ENCODE measurements at regions not wholly inside any gene's neighbourhood (a gene's known extent, or its start where the extent isn't known, plus 50 kb on each side); places are given as distances from the start of the nearest gene placed in this dataset.

GRCh38 chr12:93043192-93043876, 114.2 kb upstream of the EEA1 start:
- DNase-seq (ENCODE audit: low read depth): no peak

DNA sequence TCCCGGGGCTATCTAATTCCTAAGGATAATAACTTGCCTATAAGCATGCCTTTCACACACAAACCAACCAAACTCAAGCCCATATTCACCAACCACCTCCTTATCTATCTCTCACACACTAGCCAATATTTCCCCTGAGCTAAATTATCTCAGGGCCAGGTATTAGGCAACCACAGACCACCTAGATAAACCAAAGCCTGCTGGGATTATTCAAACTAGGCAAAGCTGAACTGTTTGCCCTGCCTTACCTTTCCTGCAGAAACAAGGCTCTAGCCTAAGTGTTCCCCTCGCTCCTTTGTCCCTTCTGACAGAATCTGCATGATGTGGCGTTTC, 114.7 kb upstream of the EEA1 start:
- DNase-seq (ENCODE audit: low read depth): no peak

DNA sequence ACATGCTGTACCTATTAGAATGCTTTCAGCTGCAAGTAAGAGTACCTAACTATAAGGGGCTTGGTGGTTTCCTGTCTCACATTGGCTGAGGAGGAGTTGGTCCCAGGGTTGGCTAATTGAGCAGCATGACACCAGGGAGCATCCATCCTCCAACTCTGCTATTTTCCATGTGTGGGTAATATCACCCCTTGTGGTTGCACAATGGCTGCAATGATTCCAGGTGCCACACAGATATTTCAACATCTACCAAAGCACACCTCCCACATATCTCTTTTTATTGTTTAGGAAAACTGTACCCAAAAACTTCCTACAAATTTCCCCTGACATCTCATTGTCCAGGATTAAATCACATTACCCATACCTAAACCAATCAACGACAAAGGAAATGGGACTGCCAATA, 118.0 kb upstream of the EEA1 start:
- DNase-seq (ENCODE audit: low read depth): no peak

DNA sequence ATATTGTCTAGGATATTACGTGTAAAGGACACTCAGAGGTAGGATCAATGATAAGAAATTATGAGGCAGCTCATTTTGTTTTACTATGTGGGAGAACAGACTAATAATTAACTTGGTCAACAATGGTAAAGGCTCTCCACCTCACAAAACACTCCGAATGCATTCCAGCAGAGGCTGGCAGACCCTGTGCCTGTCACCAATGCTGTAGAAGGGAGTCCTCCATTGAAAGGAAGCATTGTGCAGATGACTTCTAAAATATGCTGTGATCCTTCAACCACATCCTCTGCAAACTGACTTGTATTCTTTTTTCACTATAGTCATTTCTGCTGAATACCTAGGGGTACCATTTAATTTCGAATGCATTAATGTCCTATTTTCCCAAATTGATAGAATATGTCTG, 119.6 kb upstream of the EEA1 start:
- no peak for DNase-seq (ENCODE audit: low read depth)

GRCh38 chr12:93050026-93050747, 121.1 kb upstream of the EEA1 start:
- no peak for DNase-seq (ENCODE audit: low read depth)

DNA sequence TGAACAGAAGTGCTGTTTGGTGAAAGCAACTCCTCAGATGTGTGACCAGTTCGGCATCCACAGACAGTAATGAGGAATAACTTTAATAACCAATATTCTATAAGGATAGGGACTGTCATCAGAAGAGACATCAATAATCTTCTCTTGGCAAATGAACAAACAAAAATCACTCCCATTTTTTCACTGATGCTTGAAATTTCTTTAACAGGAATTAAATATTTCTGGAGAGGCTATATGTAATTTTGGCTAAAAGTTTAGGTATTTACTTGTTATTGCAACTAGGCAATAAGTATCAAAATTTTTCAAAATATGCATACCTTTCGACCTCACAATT, 121.6 kb upstream of the EEA1 start:
- no peak for DNase-seq (ENCODE audit: low read depth)

- no peak for DNase-seq (ENCODE audit: low read depth)
Observed at GRCh38 chr12:93054021-93054420, 124.9 kb upstream of the EEA1 start.

- no peak for DNase-seq (ENCODE audit: low read depth)
Observed at GRCh38 chr12:93055221-93055620, 126.1 kb upstream of the EEA1 start.

DNA sequence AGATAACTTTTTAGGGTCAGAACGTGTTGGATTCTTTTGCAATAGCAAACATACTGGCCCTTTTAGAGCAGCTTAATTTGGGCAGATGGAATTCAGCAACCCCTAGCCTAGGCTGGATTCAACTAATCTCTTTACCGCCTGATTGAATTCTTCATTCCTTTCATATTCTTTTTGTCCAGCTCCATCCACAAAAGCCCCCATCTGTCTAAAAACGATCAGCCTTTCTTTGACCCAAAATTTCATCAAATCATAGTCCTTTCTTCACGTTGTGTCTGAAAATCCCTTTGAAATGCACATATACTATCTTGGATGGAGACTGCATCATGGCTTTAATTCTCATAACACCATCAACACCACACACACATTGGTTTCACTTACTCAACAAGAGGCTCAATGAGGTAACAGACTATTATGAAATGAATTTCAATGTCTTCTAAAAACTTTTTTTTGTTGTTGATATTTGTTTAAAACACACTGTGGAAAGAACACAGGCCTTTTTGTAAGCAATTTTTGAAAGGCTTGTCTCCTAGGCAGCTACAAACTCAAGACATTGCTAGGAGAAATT, 128.0 kb upstream of the EEA1 start:
- no peak for DNase-seq (ENCODE audit: low read depth)

DNA sequence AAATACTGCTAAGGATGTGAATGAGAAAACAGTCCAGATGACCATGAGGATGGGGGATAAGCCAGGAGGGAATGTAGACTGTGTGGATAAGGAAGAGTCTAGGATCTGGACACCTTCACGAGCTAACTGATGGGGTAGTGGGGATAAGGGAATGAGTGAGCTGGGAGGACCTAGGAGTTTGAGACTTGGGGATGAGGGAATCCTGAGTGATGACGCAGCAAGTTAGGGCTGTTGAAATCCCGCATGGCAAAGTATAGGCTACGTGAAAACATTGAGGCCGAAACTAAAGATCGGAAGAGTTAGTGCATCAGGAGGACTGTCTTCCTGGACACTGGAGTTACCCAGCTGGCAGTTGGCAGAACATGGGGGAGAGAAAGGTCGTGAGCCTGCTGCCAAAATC, 129.2 kb upstream of the EEA1 start:
- DNase-seq (ENCODE audit: low read depth): no peak

DNA sequence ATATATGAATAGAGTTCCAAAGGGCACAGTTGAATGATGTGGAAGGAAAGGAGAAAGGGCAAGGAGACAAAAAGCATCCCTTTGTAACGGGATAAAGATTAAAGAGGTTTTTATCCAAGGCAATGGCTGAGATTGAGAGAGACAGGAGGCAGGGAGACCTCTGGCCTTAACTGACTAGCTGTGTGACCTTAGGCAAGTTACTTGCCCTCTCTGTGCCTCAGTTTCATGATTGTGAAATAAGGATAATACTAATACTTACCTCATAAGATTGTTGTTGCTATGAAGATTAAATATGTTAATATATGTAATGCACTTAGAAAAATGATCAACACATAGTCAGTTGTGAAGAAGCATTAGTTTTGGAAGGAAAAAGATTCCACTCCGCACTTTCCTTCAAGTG, 130.2 kb upstream of the EEA1 start:
- DNase-seq (ENCODE audit: low read depth): no peak

- no peak for DNase-seq (ENCODE audit: low read depth)
Observed at GRCh38 chr12:93059925-93060665, 131.0 kb upstream of the EEA1 start.

DNA sequence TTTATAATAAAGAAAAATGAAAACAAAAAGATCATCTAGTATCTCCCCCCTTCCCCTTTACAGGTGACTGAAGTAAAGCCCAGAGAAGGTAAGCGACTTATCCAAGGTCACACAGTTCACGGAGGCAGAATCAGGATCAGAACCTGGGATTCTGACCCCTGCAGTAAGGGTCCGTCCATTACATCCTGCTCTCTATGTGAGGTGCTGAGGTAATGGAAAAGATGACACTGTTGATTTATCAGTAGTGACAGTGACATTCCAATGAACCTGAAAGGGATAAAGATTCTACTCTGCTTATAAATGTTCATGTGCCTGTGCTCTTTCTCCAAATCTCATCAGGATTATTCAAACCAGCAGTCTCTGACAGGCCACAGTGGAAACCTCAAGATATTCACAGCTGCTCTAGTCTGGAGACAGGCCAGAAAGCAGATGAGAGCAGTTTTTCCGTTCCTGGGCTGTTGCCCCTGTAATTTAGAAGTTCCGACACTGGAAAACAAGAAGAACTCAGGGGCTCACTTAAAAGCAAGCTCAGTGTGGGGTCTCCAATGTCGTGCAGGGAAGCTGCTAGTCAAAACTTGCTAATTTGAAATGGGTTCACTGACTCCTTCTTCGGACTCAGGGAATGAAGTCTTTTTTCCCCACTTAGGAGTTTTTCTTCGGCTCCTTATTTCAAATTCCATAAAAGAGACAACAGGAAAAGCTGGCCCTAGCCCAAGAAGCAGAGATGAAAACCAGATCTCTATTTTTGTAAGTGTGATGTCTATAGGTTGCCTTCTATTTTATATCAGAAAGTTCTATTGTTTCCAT, 131.8 kb upstream of the EEA1 start:
- peak; percentile 28 for DNase-seq (ENCODE audit: low read depth)

DNA sequence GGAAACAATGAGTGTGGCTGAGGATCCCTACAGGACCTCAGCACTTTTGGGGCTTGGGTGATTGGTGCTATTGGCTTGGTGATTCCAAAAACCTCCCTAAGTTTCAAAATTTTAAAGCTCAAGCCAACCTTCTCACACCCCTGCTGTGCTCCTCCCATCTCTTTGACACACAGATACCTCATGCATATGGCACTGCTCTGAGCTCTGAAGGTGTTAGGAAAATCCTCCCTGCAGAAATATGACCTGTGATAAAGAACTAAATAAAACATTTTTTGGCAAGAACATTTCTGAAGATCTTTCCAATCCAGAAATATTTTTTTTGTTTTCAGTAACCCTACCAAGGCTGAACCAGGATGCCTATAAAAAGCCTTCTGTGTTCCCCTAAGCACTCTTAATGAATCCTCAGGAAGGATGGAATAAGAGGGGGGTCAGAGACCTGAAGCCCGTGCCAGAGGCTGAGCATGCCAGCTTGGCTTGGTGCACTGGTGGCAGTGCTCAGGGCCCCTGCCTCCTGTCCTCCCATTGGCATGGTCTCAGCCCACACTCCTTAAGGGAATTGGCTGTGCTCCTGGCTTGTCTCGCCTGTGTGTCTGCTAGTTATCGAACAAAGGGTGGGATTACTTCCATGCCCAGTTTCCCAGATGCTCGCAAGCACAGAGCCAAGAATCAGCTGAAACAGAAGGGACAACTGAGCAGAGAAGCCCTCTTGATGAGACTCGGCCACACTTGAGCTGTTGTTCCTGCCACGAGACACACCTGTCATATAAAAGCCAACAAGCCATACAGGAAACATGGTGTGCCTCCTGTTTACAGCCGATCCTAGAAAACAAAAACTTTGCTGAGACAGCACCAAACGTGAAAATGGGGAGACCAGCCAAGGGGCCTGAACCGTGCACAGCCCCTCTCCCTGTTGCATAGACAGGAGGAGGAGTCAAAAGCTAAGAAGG, 132.7 kb upstream of the EEA1 start:
- no peak for DNase-seq (ENCODE audit: low read depth)

- DNase-seq (ENCODE audit: low read depth): no peak
Observed at GRCh38 chr12:93065896-93066295, 136.8 kb upstream of the EEA1 start.

DNA sequence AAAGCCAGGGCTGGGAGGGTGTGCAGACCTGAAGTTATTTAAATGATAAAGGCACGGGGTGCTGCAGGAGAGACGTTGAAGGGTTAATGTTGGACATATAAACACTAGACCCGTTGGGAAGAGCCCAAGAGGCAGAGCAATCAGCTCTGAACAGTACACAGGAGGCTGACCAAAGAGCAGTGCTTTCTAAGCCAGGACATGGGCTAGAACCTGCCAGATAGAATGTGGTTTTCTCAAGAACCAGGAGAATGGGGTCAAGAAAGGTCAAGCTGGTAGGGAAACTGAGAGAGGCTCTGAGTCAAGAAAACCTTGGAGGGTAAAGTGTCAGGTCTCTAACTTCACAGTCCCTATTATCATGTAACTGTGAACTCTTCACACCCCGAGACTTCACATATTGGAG, 143.2 kb upstream of the EEA1 start:
- no peak for DNase-seq (ENCODE audit: low read depth)

DNA sequence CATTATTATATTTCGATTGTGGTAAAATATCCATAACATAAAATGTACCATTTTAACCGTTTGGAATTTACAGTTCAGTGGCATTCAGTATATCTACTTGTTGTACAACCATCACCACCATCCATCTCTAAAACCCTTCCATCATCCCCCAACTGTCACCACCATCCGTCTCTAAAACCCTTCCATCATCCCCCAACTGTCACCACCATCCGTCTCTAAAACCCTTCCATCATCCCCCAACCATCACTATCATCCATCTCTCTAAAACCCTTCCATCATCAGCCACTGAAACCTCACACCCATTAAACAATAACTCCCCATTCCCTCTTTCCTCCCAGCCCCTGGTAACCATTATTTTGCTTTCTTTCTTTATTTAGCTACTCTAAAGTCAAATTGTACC, 144.2 kb upstream of the EEA1 start:
- no peak for DNase-seq (ENCODE audit: low read depth)

DNA sequence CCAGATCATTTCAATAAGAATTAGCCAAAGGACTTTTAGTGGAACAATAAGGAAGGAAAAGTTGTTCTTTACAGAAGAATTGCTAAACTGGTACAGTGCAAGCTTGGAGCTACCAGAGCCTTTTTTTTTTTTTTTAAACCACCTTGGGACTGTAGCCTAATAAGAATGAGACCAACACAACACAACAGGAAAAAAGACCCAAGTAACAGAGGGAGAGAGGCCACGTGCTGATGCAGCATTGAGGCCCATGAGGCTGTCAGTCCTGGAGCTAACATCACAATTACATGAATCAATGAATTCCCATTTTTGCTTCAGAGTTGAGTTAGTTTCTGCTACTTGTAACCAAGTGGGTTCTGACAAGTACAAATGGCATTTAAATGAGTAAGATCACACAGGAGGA, 149.0 kb upstream of the EEA1 start:
- DNase-seq (ENCODE audit: low read depth): no peak

GRCh38 chr12:93078577-93078976, 149.5 kb upstream of the EEA1 start:
- DNase-seq (ENCODE audit: low read depth): no peak

DNA sequence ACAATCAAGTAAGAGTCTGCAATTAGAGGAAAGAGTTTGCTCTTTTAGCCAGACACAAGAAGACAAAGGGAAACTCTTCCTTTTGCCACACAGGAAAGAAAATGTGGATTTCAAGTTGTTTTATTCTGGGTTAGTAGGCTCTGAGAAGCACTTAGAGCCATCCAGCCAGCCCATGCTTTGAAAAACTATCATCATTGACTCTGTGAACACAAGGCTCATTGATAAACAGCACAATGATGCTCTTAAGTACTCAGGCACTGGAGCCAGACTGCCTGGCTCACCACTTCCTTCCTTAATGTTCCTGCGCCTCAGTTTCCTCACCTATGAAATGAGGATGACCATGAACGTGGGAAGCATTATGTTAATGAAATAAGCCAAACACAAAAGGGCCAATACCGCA, 150.2 kb upstream of the EEA1 start:
- DNase-seq (ENCODE audit: low read depth): no peak

- DNase-seq (ENCODE audit: low read depth): no peak
Observed at GRCh38 chr12:93079976-93080375, 150.9 kb upstream of the EEA1 start.
